PFSK-1 (cell line): ENCODE measurements at regions not wholly inside any gene's neighbourhood (a gene's known extent, or its start where the extent isn't known, plus 50 kb on each side); places are given as distances from the start of the nearest gene placed in this dataset.

Experiments
- FOXP2 ChIP-seq: optimal IDR thresholded peaks from 2 replicates; pipeline ENCODE3; 2011; ENCODE audit warnings: borderline replicate concordance, control low read depth, inconsistent platforms; ENCODE audit not compliant: insufficient read depth; ENCODE audit errors: extremely low read length, extremely low read depth
- POLR2AphosphoS5 ChIP-seq: IDR thresholded peaks from 2 replicates; pipeline ENCODE4 v1.6.1; 2012; ENCODE audit warnings: low read depth, mild to moderate bottlenecking, control low read depth, low read length, moderate library complexity
- SIN3A ChIP-seq: IDR thresholded peaks from 2 replicates; pipeline ENCODE4 v1.6.1; 2012; ENCODE audit warnings: mild to moderate bottlenecking, low read length, moderate library complexity, borderline replicate concordance; ENCODE audit not compliant: insufficient read depth
- TAF1 ChIP-seq: IDR thresholded peaks from 2 replicates; pipeline ENCODE4 v1.6.1; 2012; ENCODE audit warnings: low read length, control low read depth, borderline replicate concordance; ENCODE audit not compliant: insufficient read depth
- TF ChIP-seq, protein P1 (sequence below), 2 experiments: IDR thresholded peaks; 2 replicates each; pipeline versions ENCODE4 v1.6.1 to v1.8.0; 2011 to 2012; ENCODE audit warnings: low read depth in 2 of 2, low read length in 2 of 2, control low read depth in 1 of 2, inconsistent platforms in 1 of 2, mild to moderate bottlenecking in 1 of 2, moderate library complexity in 1 of 2; ENCODE audit not compliant: insufficient read depth in 1 of 2

DNA sequence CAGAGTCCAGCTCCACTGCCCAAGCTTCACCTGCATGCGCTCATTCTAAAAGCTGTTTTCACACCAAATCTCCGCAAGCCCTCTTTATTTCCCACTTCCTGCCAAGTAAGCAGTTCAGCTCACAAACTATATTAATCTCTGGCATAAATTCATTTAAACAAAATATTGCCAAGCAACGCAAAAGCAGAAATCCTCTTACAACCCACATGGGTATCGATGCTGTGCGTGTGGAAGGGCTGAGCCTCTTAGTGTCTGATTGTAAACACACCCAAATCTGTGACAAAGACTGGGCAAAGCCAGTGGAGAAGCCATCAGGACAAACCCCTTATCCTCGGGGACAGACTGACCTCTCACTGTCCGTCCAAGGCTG lies 124.3 kb upstream of the ATP2B2 start:
- TF ChIP-seq SIN3A (no peak), FOXP2 (no peak), TAF1 (no peak), POLR2AphosphoS5 (no peak)
- TF ChIP-seq, protein P1, sequence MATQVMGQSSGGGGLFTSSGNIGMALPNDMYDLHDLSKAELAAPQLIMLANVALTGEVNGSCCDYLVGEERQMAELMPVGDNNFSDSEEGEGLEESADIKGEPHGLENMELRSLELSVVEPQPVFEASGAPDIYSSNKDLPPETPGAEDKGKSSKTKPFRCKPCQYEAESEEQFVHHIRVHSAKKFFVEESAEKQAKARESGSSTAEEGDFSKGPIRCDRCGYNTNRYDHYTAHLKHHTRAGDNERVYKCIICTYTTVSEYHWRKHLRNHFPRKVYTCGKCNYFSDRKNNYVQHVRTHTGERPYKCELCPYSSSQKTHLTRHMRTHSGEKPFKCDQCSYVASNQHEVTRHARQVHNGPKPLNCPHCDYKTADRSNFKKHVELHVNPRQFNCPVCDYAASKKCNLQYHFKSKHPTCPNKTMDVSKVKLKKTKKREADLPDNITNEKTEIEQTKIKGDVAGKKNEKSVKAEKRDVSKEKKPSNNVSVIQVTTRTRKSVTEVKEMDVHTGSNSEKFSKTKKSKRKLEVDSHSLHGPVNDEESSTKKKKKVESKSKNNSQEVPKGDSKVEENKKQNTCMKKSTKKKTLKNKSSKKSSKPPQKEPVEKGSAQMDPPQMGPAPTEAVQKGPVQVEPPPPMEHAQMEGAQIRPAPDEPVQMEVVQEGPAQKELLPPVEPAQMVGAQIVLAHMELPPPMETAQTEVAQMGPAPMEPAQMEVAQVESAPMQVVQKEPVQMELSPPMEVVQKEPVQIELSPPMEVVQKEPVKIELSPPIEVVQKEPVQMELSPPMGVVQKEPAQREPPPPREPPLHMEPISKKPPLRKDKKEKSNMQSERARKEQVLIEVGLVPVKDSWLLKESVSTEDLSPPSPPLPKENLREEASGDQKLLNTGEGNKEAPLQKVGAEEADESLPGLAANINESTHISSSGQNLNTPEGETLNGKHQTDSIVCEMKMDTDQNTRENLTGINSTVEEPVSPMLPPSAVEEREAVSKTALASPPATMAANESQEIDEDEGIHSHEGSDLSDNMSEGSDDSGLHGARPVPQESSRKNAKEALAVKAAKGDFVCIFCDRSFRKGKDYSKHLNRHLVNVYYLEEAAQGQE (IDR thresholded peaks at IDR 0.05; ENCODE audit: insufficient read depth in 1 of 2, low read depth in 2 of 2, low read length in 2 of 2) = no peak

- TF ChIP-seq, protein P1 (IDR thresholded peaks at IDR 0.05; ENCODE audit: insufficient read depth in 1 of 2, low read depth in 2 of 2, low read length in 2 of 2) = no peak
- TF ChIP-seq POLR2AphosphoS5 (no peak), FOXP2 (no peak), TAF1 (no peak), SIN3A (no peak)
Observed at GRCh38 chr3:10631224-10631623, 125.8 kb upstream of the ATP2B2 start.

- no peak for TF ChIP-seq POLR2AphosphoS5
- no peak for TF ChIP-seq SIN3A
- no peak for TF ChIP-seq TAF1
- TF ChIP-seq FOXP2 = no peak
- TF ChIP-seq, protein P1 (IDR thresholded peaks at IDR 0.05; ENCODE audit: insufficient read depth in 1 of 2, low read depth in 2 of 2, low read length in 2 of 2) = no peak
Observed at GRCh38 chr3:10632125-10632524, 126.7 kb upstream of the ATP2B2 start.

DNA sequence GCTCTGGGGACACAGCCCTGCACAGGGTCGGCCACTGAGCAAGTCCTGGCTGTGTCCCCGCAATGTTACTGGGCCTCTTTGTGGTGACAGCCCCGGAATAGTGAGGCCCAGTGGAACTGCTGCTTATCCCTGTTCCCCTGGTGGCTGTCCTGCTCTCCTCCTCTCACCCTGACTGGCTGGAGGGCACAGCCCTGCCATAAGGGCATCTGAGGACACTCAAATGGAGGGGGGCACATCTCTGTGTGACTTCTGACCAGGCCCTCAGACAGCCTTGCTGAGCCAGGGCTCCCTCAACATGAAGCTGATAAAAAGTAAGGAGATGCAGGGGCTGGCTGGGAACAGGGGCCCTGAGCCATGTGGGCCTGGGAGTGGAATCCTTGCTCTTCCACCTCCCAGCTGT lies 127.4 kb upstream of the ATP2B2 start:
- TF ChIP-seq, protein P1 (IDR thresholded peaks at IDR 0.05; ENCODE audit: insufficient read depth in 1 of 2, low read depth in 2 of 2, low read length in 2 of 2) = no peak
- TF ChIP-seq POLR2AphosphoS5 = no peak
- no peak for TF ChIP-seq FOXP2
- TF ChIP-seq TAF1 = no peak
- TF ChIP-seq SIN3A = no peak
